ENCODE measurements at regions not wholly inside any gene's neighbourhood (a gene's known extent, or its start where the extent isn't known, plus 50 kb on each side); places are given as distances from the start of the nearest gene placed in this dataset.
"Not testable (repeated sequence)": the region's sequence is repeated elsewhere in the genome, so short reads cannot be mapped to it uniquely, and the experiment has no call there.

- no peak for DNase-seq
These were observed 593.8 kb downstream of the SMARCA1 start for GRCh38 chrX:128929271-128930057.

GRCh38 chrX:128928636-128929035 lies 594.7 kb downstream of the SMARCA1 start:
- no peak for DNase-seq

GRCh38 chrX:128927363-128927762 lies 595.9 kb downstream of the SMARCA1 start:
- DNase-seq: no peak

GRCh38 chrX:128906753-128907152 lies 616.5 kb downstream of the SMARCA1 start:
- DNase-seq: no peak

- no peak for DNase-seq
These were observed 622.3 kb downstream of the SMARCA1 start for GRCh38 chrX:128901018-128901417.

- no peak for DNase-seq
These were observed 625.7 kb downstream of the SMARCA1 start for GRCh38 chrX:128897621-128898020.

GRCh38 chrX:128891554-128891953 lies 631.7 kb downstream of the SMARCA1 start:
- DNase-seq: no peak

- DNase-seq: no peak
These were observed 638.9 kb downstream of the SMARCA1 start for GRCh38 chrX:128884430-128884829.

- DNase-seq: no peak
These were observed 639.6 kb downstream of the SMARCA1 start for GRCh38 chrX:128883650-128884049.

GRCh38 chrX:128870361-128870760 lies 652.9 kb downstream of the SMARCA1 start:
- no peak for DNase-seq

GRCh38 chrX:128862557-128862956 lies 660.7 kb downstream of the SMARCA1 start:
- no peak for DNase-seq

- no peak for DNase-seq
These were observed 674.9 kb downstream of the SMARCA1 start for GRCh38 chrX:128848374-128848773.

- no peak for DNase-seq
These were observed 676.9 kb downstream of the SMARCA1 start for GRCh38 chrX:128846385-128846784.

- no peak for DNase-seq
These were observed 704.6 kb downstream of the SMARCA1 start for GRCh38 chrX:128818690-128819089.

GRCh38 chrX:128816919-128817318 lies 706.4 kb downstream of the SMARCA1 start:
- no peak for DNase-seq

GRCh38 chrX:128807367-128807766 lies 715.9 kb downstream of the SMARCA1 start:
- DNase-seq: no peak

- DNase-seq: no peak
These were observed 718.1 kb downstream of the SMARCA1 start for GRCh38 chrX:128805236-128805635.

- no peak for DNase-seq
These were observed 718.5 kb downstream of the SMARCA1 start for GRCh38 chrX:128804828-128805227.

GRCh38 chrX:128800138-128800537 lies 723.2 kb downstream of the SMARCA1 start:
- no peak for DNase-seq

GRCh38 chrX:128783139-128783538 lies 730.9 kb upstream of the ACTRT1 start:
- not testable (repeated sequence) for DNase-seq

- peak; percentile 21 for DNase-seq
These were observed 729.3 kb upstream of the ACTRT1 start for GRCh38 chrX:128781506-128781905.

GRCh38 chrX:128780934-128781333 lies 728.7 kb upstream of the ACTRT1 start:
- DNase-seq: no peak

GRCh38 chrX:128769495-128769894 lies 717.3 kb upstream of the ACTRT1 start:
- no peak for DNase-seq

GRCh38 chrX:128759745-128760144 lies 707.5 kb upstream of the ACTRT1 start:
- DNase-seq: no peak

GRCh38 chrX:128759177-128759576 lies 707.0 kb upstream of the ACTRT1 start:
- no peak for DNase-seq
